Neural cell (in vitro differentiated cells): ENCODE measurements at regions not wholly inside any gene's neighbourhood (a gene's known extent, or its start where the extent isn't known, plus 50 kb on each side); places are given as distances from the start of the nearest gene placed in this dataset.

ENCODE experiments used
- H2AFZ ChIP-seq: fragments of 200-600, 300-800 bp; sonication (generic), shearing (Covaris generic); 2 replicates; pipeline ENCODE4 v1.6.0; 2014; ENCODE audit warnings: low read depth, mild to moderate bottlenecking, antibody characterized with exemption, low read length, moderate library complexity
- H3F3A ChIP-seq: fragments of 200-600 bp; shearing (Covaris generic); 2 replicates; pipeline ENCODE4 v1.6.1; 2016; ENCODE audit warnings: mild to moderate bottlenecking, moderate library complexity, mixed read lengths, antibody characterized with exemption, low read length; ENCODE audit not compliant: insufficient read depth, poor library complexity, severe bottlenecking
- H3K27ac ChIP-seq: fragments of 200-600, 300-800 bp; sonication (generic), shearing (Covaris generic); 2 replicates; pipeline ENCODE4 v1.5.1; 2014; ENCODE audit warnings: mild to moderate bottlenecking, low read length, moderate library complexity
- H3K27me3 ChIP-seq: fragments of 300-800, 200-600 bp; sonication (generic), shearing (Covaris generic); 2 replicates; pipeline ENCODE4 v1.6.0; 2014; ENCODE audit warnings: mild to moderate bottlenecking, low read depth, low read length, moderate library complexity; ENCODE audit not compliant: insufficient read depth
- H3K36me3 ChIP-seq: fragments of 300-800, 200-600 bp; sonication (generic), shearing (Covaris generic); 2 replicates; pipeline ENCODE4 v1.5.1; 2014; ENCODE audit warnings: mild to moderate bottlenecking, antibody characterized with exemption, low read length, moderate library complexity; ENCODE audit not compliant: insufficient read depth
- H3K4me2 ChIP-seq: fragments of 300-800, 200-600 bp; sonication (generic), shearing (Covaris generic); 2 replicates; pipeline ENCODE4 v1.6.0; 2014; ENCODE audit warnings: mild to moderate bottlenecking, low read length
- H3K4me3 ChIP-seq: fragments of 300-800, 200-600 bp; sonication (generic), shearing (Covaris generic); 2 replicates; pipeline ENCODE4 v1.5.1; 2014; ENCODE audit warnings: mild to moderate bottlenecking, low read length, moderate library complexity
- H3K79me2 ChIP-seq: fragments of 200-600 bp; shearing (Covaris generic); replicated peaks from 2 replicates; pipeline ENCODE4 v1.6.0; 2014; ENCODE audit warnings: mild to moderate bottlenecking, low read length, moderate library complexity; ENCODE audit not compliant: insufficient read depth
- H3K9ac ChIP-seq: fragments of 300-800, 200-600 bp; sonication (generic), shearing (Covaris generic); 2 replicates; pipeline ENCODE4 v1.6.1; 2016; ENCODE audit warnings: mild to moderate bottlenecking, low read length, mixed read lengths
- H3K9me2 ChIP-seq: fragments of 200-600 bp; shearing (Covaris generic); 2 replicates; pipeline ENCODE4 v1.6.1; 2016; ENCODE audit warnings: mild to moderate bottlenecking, low read length, mixed read lengths; ENCODE audit not compliant: insufficient read depth
- H3K9me3 ChIP-seq: fragments of 200-600, 300-800 bp; sonication (generic), shearing (Covaris generic); 2 replicates; pipeline ENCODE4 v1.6.1; 2016; ENCODE audit warnings: mild to moderate bottlenecking, mixed run types, low read length, moderate library complexity, mixed read lengths
- H4K20me1 ChIP-seq: fragments of 200-600 bp; shearing (Covaris generic); 2 replicates; pipeline ENCODE4 v1.6.1; 2016; ENCODE audit warnings: mild to moderate bottlenecking, mixed run types; ENCODE audit not compliant: insufficient read depth
- EP300 ChIP-seq: fragments of 450-650 bp; conservative IDR thresholded peaks from 2 replicates; pipeline ENCODE4 v1.6.1; 2014; ENCODE audit warnings: antibody characterized with exemption, mild to moderate bottlenecking, moderate library complexity; ENCODE audit not compliant: poor library complexity, severe bottlenecking
- EZH2 ChIP-seq: fragments of 200-600, 300-800 bp; shearing (Covaris generic), sonication (generic); IDR thresholded peaks from 2 replicates; pipeline ENCODE4 v1.6.1; 2014; ENCODE audit warnings: antibody characterized with exemption, low read length, borderline replicate concordance, mild to moderate bottlenecking; ENCODE audit not compliant: insufficient read depth, poor library complexity, severe bottlenecking
- MXI1 ChIP-seq: fragments of 450-650 bp; conservative IDR thresholded peaks from 2 replicates; pipeline ENCODE4 v1.6.1; 2014; ENCODE audit warnings: antibody characterized with exemption, mild to moderate bottlenecking; ENCODE audit not compliant: poor library complexity, severe bottlenecking
- POLR2AphosphoS5 ChIP-seq: IDR thresholded peaks from 2 replicates; pipeline ENCODE4 v1.6.1; 2012
- RAD21 ChIP-seq: fragments of 450-650 bp; conservative IDR thresholded peaks from 2 replicates; pipeline ENCODE4 v1.6.1; 2014; ENCODE audit warnings: antibody characterized with exemption, mild to moderate bottlenecking, moderate library complexity
- SMC3 ChIP-seq: fragments of 450-650 bp; conservative IDR thresholded peaks from 2 replicates; pipeline ENCODE4 v1.6.1; 2014; ENCODE audit warnings: antibody characterized with exemption, mild to moderate bottlenecking, moderate library complexity; ENCODE audit not compliant: poor library complexity
- TAF1 ChIP-seq: IDR thresholded peaks from 2 replicates; pipeline ENCODE4 v1.6.1; 2012; ENCODE audit warnings: low read depth
- TF ChIP-seq, protein P1 (sequence below): IDR thresholded peaks from 2 replicates; pipeline ENCODE4 v1.6.1; 2012; ENCODE audit warnings: borderline replicate concordance
- TF ChIP-seq, protein P2 (sequence below): fragments of 450-650 bp; IDR thresholded peaks from 2 replicates; pipeline ENCODE4 v1.5.1; 2014; ENCODE audit warnings: antibody characterized with exemption, mild to moderate bottlenecking, moderate library complexity; ENCODE audit not compliant: poor library complexity, severe bottlenecking

DNA sequence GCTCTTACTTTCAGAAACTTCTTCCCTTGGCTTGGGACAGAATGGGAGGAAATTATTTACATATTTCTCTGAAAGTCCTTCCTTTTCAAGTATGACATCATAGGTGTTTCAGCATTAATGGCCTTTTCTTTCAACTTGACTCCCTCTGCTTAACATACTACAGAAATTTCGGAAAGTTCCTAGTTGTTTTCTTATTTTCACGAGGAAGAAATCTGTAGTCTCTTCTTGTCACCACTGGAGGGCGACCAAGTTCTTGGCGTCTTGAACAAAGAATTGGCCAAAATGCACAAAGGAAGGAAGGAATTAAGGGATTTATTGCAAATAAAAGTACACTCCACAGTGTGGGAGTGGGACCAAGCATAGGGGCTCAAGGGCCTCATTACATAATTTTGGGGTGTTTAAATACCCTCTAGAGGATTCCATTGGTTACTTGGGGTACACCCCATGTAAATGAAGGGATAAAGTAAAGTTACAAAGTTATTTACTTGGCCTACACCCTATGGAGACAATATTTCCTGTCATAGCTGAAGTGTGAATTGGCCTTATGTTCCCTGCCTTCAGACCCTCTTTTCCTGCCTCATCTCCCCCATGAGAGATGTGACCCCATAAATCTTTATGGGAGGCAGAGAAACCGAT is 70.4 kb downstream of the RPL10L start:
- H2AFZ ChIP-seq: no peak overlapping the region
- H3K4me3 ChIP-seq: no peak overlapping the region
- no peaks in the 10 kb centered on the region for H3K9me3 ChIP-seq
- no peaks in the 10 kb centered on the region for H3K36me3 ChIP-seq
- H3K4me2 ChIP-seq: no peak overlapping the region
- no peak overlapping the region for H3K9ac ChIP-seq
- no peaks in the 10 kb centered on the region for H3F3A ChIP-seq
- TF ChIP-seq POLR2AphosphoS5: no peak
- peak; percentile 68 for TF ChIP-seq RAD21
- no peak for TF ChIP-seq EZH2
- no peak for TF ChIP-seq MXI1
- TF ChIP-seq SMC3: peak; percentile 66
- TF ChIP-seq, protein P1, sequence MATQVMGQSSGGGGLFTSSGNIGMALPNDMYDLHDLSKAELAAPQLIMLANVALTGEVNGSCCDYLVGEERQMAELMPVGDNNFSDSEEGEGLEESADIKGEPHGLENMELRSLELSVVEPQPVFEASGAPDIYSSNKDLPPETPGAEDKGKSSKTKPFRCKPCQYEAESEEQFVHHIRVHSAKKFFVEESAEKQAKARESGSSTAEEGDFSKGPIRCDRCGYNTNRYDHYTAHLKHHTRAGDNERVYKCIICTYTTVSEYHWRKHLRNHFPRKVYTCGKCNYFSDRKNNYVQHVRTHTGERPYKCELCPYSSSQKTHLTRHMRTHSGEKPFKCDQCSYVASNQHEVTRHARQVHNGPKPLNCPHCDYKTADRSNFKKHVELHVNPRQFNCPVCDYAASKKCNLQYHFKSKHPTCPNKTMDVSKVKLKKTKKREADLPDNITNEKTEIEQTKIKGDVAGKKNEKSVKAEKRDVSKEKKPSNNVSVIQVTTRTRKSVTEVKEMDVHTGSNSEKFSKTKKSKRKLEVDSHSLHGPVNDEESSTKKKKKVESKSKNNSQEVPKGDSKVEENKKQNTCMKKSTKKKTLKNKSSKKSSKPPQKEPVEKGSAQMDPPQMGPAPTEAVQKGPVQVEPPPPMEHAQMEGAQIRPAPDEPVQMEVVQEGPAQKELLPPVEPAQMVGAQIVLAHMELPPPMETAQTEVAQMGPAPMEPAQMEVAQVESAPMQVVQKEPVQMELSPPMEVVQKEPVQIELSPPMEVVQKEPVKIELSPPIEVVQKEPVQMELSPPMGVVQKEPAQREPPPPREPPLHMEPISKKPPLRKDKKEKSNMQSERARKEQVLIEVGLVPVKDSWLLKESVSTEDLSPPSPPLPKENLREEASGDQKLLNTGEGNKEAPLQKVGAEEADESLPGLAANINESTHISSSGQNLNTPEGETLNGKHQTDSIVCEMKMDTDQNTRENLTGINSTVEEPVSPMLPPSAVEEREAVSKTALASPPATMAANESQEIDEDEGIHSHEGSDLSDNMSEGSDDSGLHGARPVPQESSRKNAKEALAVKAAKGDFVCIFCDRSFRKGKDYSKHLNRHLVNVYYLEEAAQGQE: no peak
- no peak for TF ChIP-seq EP300
- TF ChIP-seq, protein P2, sequence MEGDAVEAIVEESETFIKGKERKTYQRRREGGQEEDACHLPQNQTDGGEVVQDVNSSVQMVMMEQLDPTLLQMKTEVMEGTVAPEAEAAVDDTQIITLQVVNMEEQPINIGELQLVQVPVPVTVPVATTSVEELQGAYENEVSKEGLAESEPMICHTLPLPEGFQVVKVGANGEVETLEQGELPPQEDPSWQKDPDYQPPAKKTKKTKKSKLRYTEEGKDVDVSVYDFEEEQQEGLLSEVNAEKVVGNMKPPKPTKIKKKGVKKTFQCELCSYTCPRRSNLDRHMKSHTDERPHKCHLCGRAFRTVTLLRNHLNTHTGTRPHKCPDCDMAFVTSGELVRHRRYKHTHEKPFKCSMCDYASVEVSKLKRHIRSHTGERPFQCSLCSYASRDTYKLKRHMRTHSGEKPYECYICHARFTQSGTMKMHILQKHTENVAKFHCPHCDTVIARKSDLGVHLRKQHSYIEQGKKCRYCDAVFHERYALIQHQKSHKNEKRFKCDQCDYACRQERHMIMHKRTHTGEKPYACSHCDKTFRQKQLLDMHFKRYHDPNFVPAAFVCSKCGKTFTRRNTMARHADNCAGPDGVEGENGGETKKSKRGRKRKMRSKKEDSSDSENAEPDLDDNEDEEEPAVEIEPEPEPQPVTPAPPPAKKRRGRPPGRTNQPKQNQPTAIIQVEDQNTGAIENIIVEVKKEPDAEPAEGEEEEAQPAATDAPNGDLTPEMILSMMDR: peak; percentile 63
- TF ChIP-seq TAF1: no peak
- no peaks in the 10 kb centered on the region for H3K9me2 ChIP-seq
- H4K20me1 ChIP-seq: no peaks in the 10 kb centered on the region
- H3K79me2 ChIP-seq: no peaks in the 10 kb centered on the region
- H3K27me3 ChIP-seq: no peaks in the 10 kb centered on the region
- H3K27ac ChIP-seq: no peak overlapping the region

DNA sequence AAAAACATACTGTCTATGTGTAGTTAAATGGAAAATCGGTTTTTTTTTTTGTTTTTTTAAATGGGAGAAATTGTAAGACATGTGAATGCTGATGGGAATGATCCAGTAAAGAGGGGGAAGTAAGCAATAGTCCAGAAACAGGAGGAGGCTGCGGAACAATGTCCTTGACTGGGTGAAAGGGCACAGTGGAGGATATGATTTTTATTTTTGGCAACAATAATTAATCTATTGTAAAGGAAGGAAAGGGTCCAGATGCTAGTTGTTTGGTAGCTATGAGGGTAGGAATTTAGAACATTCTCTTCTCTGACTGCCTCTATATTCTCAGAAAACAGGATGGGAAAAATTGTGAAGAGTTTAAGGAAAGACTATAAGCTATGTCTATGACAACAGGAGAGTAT is 76.6 kb downstream of the RPL10L start:
- H2AFZ ChIP-seq: no peak overlapping the region
- H3K9ac ChIP-seq: no peak overlapping the region
- H3K9me3 ChIP-seq: no peaks in the 10 kb centered on the region
- H3K27me3 ChIP-seq: no peaks in the 10 kb centered on the region
- no peak overlapping the region for H3K4me2 ChIP-seq
- H4K20me1 ChIP-seq: no peaks in the 10 kb centered on the region
- TF ChIP-seq MXI1 (no peak), SMC3 (no peak), EZH2 (no peak), TAF1 (no peak), EP300 (no peak), RAD21 (no peak), POLR2AphosphoS5 (no peak)
- TF ChIP-seq, protein P2: no peak
- TF ChIP-seq, protein P1: no peak
- H3K4me3 ChIP-seq: no peak overlapping the region
- no peaks in the 10 kb centered on the region for H3K9me2 ChIP-seq
- no peaks in the 10 kb centered on the region for H3K36me3 ChIP-seq
- no peak overlapping the region for H3K27ac ChIP-seq
- no peaks in the 10 kb centered on the region for H3F3A ChIP-seq
- no peaks in the 10 kb centered on the region for H3K79me2 ChIP-seq
